HG03066 (cell line): ENCODE measurements at regions not wholly inside any gene's neighbourhood (a gene's known extent, or its start where the extent isn't known, plus 50 kb on each side); places are given as distances from the start of the nearest gene placed in this dataset.
"Not testable (repeated sequence)": the region's sequence is repeated elsewhere in the genome, so short reads cannot be mapped to it uniquely, and the experiment has no call there.

Experiments used
- ATAC-seq: cut with Tn5 transposase; IDR thresholded peaks from one replicate; pipeline ENCODE4 v1.9.1; 2021; ENCODE audit warnings: low read depth; ENCODE audit not compliant: unreplicated experiment

DNA sequence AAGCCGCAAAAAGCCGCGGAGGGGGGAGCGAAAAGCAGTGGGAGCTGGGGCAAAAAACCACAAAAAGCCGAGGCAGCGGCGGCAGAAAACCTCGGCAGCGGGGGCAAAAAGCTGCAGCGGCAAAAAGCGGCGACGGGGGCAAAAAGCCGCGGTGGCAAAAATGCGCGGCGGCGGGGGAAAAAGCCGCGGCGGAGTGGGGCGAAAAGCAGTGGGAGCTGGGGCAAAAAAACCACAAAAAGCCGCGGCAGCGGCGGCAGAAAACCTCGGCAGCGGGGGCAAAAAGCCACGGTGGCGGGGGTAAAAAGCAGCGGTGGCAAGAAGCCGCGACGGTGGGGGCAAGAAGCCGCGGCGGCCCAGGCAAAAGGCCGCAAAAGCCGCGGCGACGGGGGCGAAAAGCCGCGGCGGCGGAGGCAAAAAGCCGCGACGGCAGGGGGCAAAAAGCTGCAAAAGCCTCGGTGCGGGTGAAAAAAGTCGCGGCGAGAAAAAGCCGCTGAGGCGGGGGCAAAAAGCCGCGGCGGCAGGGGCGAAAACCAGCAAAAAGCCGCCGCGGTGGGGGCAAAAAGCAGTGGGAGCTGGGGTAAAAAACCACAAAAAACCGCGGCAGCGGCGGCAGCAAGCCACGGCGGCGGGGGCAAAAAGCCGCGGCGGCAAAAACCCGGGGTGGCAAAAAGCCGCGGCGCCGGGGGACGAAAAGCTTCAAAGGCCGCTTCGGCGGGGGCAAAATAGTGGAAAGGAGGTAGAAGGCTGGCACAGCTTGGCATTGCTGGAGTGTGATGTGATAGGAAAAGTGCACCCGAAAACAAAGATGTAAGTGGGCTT, 135.9 kb downstream of the ZNF92 start:
- no peak for ATAC-seq

DNA sequence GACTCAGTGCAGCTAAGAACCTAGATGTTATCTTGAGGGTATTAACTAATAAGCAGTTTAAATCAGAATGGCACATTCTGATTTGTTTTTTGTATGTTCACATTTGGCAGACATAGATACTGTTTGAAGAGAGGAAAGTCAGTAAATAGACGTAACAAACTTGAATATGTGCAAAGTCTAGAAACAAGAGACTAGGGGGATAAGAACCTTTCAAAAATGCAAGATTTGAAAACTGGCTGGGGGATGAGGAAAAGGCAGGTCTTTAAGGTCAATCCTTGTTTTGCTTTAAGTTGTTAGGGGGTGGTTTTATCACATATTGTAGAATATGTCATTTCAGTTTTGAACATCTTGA, 136.5 kb downstream of the ZNF92 start:
- ATAC-seq = not testable (repeated sequence)

DNA sequence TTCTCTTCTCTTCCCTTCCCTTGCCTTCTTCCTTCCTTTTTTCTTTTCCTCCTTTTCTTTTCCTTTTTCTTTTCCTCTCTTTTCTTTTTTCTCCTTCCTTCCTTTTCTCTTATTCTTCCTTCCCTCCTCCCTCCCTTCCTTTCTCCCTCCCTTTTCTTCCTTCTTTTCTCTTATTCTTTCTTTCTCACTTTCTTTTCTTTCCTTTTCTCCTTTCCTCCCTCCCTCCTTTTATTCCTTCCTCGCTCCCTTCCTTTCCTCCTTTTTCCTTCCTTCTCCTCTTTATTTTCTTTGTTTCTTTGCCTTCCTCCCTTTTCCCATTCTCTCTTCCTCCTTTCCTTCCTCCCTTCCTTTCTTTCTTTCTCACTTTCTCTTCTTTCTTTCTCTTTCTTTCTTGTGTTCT, 146.1 kb downstream of the ZNF92 start:
- ATAC-seq = not testable (repeated sequence)

DNA sequence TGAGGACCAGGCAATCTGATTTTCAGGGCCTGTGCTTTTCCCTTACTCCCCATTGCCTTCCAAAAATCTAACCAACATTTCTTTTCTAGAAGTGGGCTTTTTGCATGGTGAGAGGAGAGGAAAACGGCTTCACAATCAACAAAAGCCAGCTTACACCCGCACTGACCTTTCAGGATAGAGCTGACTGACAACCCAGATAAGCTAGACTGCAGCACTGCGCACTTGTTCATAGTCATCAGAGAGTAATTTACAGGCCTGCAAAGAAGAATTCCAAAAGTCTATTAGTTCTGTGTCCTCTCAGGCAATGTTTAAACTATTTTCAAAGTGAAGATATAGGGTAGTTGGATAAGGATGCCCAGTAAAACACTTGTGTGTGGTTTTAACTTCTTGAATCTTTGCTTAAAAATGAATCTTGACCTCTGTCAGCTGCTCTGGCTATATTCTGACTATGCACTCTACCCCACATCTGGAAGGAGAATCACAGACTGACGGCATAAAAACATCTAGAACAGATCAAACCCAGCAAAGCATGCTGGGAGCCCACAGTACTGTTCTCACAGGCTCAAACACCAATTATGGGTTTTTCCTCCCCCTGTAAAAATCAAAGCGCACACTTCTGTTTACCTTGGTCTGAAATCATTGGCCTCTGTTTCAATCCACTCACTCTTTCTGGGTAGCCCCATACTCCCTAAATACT, 172.0 kb downstream of the ZNF92 start:
- not testable (repeated sequence) for ATAC-seq

DNA sequence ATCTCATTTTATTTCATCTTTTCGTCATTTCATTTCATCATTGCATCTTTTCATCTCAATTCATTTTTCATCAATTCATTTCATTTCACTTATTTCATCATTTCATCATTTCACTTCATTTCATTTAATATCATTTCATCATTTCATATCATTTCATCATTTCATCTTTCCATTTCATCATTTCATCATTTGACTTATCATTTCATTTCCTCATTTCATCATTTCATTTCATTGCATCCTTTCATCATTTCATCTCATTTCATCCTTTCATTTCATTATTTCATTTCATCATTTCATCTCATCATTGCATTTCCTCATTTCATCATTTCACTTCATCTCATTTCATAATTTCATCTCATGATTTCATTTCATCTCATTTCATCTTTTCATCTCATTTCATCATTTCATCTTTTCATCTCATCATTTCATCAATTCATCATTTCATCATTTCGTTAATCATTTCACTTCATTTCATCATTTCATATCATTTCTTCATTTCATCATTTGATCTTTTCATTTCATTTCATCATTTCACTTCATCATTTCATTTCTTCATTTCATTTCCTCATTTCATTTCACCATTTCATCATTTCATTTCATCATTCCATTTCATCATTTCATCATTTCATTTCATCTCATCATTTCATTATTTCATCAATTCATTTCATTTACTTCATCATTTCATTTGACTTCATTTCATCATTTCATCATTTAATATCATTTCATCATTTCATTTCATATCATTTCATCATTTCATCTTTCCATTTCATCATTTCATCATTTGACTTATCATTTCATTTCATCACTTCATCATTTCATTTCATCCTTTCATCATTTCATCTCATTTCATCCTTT, 176.2 kb downstream of the ZNF92 start:
- not testable (repeated sequence) for ATAC-seq

DNA sequence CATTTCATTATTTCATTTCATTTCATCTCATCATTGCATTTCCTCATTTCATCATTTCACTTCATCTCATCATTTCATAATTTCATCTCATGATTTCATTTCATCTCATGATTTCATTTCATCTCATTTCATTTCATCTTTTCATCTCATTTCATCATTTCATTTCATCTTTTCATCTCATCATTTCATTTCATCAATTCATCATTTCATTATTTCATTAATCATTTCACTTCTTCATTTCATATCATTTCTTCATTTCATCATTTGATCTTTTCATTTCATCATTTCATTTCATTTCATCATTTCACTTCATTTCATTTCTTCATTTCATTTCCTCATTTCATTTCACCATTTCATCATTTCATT, 176.8 kb downstream of the ZNF92 start:
- not testable (repeated sequence) for ATAC-seq

DNA sequence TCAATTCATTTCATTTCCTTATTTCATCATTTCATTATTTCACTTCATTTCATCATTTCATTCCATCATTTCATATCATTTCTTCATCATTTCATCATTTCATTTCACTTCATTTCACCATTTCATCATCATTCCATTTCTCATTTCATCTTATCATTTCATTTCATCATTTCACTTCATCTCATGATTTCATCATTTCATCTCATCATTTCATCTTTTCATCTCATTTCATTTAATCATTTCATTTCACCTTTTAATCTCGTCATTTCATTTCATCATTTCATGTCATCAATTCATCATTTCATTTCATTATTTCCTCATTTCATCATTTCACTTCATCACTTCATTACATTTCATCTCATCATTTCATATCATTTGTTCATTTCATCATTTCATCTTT, 177.4 kb downstream of the ZNF92 start:
- not testable (repeated sequence) for ATAC-seq

DNA sequence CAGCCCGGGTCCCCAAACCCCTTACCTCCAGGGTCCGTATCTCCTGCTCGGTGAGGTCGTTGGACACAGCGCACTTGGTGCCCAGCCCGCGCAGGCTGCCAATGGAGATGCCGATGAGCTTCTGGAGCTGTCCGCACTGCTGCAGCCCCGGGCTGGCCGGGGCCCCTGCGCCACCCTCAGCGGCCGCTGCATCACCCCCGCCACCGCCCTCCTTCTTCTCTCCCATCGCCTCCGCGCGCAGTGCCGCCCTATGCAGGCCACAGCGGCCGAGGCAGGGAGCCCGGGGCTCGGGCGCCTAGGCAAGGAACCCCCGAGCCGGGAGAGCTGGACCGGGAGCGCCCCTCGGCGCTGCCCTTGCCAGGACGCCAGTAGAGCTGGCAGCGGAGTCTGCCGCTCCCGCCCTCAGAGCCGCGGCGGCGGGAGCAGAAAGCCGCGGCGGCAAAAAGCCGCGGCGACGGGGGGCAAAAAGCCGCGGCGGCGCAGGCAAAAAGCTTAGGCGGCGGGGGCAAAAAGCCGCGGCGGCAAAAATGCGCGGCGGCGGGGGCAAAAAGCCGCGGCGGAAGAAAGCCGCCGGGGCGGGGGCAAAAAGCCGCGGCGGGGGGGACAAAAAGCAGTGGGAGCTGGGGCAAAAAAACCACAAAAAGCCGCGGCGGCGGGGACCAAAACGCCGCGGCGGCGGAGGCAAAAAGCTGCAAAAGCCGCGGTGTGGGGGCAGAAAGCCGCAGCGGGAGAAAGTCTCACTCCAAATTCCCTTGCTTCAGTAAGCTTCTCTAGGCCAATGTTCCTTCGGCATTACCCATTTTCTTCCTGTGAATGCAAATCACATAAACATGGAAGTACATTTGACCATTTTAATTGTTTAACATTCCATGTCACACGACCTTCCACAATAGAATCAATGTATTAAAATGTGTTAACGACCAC, 181.2 kb downstream of the ZNF92 start:
- ATAC-seq = not testable (repeated sequence)

DNA sequence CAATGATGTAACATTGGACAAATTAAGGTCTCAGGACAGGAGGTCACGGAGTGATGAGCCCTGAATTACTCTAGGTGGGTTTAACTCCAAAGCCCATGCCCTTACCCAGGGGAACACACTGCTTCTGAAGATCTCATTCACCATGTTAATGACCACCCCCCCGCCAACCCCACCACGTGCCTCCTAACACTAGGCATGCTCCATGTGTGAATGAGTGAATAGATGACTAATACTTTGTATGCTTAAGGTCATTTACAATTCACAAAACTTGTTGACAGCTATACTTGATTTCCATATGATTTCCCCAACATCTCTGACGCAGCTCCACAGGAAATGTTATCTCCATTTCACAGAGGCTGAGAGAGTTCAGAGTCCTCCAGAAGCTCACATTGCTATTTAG, 184.9 kb downstream of the ZNF92 start:
- not testable (repeated sequence) for ATAC-seq

DNA sequence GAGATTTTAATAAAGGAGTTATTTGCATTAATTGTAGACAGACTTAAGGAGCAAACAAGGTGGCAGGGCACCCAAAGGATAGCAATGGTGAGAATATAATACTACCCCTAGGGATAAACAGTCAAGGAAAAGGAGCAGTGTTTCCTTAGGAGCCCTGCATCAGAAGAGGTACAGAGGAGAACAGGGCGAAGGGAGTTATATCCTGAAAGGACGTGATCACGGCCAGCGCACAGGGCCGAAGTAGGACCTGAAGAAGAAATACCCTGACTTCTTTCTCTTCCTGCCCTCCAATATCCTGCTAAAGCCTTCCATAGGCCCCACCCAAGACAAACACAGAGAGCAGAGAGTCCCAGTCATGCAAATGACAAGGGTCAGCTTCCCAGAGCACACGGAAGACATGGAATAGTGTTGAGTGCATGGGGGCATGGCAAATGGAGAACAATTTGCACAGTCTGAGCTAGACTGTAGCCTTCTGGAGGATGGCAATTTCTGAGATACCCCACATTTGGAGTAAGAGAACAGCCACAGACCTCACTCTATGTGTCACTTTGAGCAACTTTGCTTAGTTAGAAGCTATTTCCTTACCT, 188.2 kb downstream of the ZNF92 start:
- not testable (repeated sequence) for ATAC-seq

DNA sequence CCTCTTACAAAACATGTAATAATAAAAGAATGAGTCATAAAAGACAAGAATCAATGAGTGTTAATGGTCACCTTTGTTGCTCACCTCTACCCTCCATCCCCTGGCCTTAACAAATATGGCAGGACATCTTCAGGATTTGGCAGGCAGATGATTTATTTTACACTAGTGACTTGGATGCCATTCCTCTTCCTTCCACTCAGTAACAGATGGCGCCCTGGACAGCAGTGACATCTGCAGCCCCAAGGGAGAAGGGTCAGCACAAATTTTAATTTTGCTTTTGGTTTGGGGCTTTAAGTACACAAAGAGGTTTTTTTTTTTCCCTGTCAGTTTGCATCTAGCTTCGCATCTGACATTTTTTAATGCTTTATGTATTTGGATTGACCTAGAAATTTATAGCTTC, 188.9 kb downstream of the ZNF92 start:
- ATAC-seq = not testable (repeated sequence)

DNA sequence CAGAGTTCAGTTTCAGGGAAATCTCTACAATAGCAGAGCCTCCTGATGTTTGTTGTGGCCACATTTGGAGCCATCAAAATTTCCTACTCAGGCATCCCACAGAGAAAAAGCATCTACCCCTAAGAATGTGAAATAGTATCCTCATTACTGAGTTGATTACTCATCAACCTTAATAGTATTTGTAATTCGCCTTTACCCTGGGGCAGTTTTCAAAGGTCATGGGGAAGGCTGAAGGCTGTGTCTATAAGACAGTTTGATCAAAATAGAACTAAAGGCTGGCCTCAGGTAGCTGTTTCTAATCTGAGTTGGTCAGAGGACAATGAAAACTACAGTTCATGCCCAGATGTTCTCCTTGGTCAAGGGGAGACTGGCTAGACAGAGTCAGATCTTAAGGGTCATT, 189.7 kb downstream of the ZNF92 start:
- not testable (repeated sequence) for ATAC-seq

DNA sequence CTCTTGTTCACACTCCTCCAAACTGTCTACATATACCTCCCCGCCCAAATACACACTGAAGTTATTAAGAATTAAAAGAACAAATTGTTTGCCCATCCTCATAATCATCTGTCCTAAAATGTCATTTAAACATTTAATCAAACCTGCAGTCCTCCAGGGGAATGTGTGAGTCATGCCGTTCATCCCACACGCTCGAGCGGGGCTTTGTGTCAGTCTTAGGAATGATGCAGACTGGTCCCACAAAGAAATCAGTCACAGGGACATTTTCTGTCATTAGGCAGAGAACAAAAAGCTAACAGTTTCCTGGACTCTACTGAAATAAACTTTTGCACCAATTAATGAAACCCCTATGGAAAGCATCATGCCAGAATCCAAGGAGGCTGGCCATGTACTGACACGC, 194.6 kb downstream of the ZNF92 start:
- ATAC-seq = not testable (repeated sequence)

DNA sequence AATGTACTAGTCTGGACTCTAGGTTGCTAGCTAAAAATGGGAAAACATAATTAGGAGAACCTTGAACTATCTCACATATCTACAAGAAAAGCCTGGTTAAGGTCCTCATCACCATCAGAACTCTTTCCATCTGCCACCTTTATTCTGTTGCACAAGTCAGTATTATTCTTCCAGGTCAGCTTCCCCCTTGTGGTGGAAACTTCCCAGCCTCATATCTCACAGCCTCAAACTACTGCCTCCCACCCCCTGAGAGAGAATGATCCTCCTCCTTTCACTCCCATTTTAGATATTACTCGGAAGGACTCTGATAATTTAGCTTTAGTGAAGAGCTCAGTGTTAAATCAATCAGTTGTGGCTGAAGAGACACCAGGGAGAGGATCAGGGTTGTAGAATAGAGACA, 197.3 kb downstream of the ZNF92 start:
- ATAC-seq = not testable (repeated sequence)

DNA sequence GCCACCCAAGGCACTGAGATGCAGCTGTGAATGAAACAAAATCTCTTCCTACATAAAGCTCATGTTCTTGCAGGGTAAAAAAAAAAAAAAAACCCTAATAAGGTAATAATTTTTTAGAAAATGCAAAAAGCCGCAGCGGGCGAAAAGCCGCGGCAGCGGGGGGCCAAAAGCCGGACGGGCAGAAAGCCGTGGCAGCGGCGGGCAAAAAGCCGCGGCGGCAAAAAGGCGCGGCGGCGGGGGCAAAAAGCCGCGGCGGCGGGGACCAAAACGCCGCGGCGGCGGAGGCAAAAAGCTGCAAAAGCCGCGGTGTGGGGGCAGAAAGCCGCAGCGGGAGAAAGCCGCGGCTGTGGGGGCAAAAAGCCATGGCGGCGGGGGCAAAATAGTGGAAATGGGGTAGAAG, 198.9 kb downstream of the ZNF92 start:
- not testable (repeated sequence) for ATAC-seq

DNA sequence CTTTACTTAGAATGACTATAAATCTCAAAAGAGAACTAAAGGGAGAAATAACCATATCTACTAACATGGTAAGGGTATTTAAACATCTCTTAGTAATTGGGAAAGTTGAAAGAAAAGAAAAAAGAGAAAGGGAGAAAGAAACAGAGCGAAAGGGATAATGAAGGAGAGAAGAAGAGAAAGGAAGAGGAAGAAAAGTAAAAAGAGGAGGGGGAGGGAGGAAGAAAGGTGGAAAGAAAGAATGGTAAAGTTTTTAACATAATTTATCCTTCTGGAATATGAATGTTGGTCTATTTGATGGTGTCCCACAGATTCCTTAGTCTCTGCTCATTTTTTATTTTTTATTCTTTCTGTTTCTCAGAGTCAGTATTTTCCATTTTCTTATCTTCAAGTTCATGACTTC, 202.7 kb downstream of the ZNF92 start:
- not testable (repeated sequence) for ATAC-seq

DNA sequence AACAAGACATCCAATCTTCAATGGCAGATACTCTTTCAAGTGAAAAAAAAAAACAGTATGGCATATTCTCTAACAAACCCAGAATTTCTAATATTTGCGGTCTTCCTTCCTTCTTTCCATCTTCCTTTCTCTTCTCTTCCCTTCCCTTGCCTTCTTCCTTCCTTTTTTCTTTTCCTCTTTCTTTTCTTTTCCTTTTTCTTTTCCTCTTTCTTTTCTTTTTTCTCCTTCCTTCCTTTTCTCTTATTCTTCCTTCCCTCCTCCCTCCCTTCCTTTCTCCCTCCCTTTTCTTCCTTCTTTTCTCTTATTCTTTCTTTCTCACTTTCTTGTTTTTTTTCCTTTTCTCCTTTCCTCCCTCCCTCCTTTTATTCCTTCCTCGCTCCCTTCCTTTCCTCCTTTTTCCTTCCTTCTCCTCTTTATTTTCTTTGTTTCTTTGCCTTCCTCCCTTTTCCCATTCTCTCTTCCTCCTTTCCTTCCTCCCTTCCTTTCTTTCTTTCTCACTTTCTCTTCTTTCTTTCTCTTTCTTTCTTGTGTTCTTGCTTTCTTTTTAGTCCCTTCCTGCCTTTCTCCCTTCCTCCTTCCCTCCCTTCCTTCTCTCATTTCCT, 209.0 kb downstream of the ZNF92 start:
- ATAC-seq = not testable (repeated sequence)

DNA sequence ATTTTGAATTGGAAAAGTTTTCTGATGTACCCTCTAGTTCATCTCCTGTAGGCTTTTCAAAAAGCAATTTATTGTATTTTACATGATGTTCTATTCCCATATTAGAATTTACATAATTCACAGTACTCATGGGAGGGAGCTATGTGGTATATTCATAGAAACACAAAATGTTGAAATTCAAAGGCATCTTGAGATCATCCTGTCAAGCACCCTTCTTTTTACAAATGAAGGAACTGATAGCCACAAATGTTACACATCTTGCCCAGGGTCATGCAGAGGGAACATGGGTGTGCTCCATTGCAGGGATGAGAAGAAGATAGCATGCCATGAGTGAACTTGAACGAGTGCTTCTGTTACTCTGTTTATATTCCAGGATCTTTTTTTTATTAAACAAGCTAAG, 228.8 kb downstream of the ZNF92 start:
- ATAC-seq = not testable (repeated sequence)

DNA sequence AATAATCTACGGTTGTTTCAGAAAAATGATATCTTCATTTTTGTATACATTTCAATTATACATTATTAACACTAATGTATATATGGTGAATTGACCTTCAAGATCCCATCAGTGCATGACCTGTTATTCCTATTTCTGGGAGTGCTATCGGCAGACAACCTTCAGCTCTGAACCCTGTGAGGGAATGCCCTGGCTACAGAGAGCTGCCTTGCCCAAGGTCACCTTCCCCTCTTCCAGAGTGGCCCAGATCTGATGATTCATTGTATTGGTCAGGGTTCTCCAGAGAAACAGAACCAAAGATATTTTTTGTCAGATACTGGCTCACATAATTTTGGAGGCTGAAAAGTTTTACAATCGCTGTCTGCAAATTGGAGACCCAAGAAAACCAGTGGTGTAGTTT, 235.5 kb downstream of the ZNF92 start:
- ATAC-seq = no peak
